Myocyte (in vitro differentiated cells): ENCODE measurements at regions not wholly inside any gene's neighbourhood (a gene's known extent, or its start where the extent isn't known, plus 50 kb on each side); places are given as distances from the start of the nearest gene placed in this dataset.
"Not testable (repeated sequence)": the region's sequence is repeated elsewhere in the genome, so short reads cannot be mapped to it uniquely, and the experiment has no call there.

ENCODE experiments used
- DNase-seq: peaks from one replicate; pipeline ENCODE4 v3.0.0-alpha.2; 2012; ENCODE audit warnings: low read depth

DNA sequence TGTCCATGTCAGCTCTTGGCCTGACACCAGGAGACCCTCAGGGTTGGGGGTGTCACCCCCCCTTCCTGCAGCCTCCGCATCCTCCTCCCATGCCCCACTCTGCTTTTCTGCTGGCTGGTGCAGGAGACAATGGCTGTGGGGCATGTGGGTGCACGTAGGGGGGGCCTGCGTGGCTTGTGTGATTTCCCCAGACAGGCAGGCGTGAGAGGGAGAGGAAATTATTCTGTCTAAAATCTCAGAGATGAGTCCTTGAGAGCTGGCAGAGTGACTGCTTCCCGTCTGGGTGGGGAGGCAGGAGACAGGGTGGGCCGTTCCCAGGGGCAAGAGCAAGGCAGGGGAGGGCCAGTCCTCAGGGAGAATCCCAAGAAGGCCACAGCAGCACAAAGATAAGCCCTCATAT is 173.2 kb downstream of the TRIM43 start:
- DNase-seq, result not testable (repeated sequence)

DNA sequence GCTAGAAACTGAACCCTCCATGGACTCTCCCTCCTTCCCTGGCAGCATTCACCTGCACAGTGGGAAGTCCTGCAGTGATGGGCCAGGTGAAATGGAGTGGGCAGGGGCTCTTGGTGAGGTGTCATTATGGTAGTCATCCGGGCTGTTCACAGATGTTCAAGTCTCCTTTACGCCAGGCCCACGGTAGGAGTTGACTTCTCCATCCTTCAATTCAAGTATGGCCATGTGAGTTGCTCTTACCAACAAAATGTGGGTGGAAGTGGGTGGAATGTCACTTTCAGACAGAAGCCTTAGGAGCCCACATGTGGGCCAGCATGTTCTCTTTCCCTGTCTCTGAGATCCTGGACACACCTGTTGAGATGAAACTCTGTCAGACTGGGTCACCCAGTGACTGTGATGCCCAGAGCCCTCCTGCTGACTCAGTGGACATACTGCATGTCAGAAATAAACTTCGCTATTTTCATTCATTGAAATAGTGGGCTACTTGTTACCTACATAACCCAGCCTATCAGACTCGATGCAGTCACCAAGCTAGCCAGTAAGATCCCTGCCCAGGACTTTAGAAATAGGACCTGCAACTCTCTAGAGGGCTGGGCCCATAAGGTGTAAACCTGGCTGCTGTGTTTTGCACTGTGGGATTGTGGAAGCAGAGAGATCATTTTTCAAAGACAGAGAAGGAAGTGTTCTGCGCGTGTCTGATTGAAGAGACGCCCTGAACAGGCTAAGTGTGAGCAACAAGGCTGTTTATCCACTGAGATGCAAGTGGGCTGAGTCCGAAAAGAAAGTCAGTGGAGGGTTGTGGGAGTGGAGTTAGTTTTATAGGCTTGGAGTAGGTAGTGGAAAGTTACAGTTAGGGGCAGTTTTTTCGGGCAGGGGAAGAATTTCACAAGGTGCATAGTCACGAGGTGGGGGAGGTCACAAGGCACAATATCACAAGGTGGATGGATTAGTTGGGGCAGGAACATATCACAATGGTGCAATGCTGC is 174.4 kb downstream of the TRIM43 start:
- DNase-seq, result not testable (repeated sequence)

DNA sequence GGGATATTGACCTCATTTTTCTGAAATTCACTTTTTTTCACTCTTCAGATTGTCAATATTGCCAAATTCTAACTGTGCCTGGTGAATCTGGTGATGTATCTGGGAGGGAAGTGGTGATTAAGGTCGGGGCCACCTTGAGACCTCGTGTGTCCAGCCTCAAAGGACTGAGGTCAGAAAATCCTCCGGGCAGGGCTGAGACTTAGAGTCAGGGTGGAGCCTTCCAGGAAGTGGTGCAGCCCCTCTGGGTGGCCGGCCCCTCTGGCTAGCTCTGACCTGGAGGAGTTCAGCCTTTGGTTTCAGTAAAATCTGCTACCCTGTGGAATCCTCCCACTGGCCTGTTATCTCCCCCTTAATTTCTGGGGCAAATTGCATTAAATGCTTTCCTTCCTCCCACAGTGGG is 175.7 kb downstream of the TRIM43 start:
- not testable (repeated sequence) for DNase-seq

DNA sequence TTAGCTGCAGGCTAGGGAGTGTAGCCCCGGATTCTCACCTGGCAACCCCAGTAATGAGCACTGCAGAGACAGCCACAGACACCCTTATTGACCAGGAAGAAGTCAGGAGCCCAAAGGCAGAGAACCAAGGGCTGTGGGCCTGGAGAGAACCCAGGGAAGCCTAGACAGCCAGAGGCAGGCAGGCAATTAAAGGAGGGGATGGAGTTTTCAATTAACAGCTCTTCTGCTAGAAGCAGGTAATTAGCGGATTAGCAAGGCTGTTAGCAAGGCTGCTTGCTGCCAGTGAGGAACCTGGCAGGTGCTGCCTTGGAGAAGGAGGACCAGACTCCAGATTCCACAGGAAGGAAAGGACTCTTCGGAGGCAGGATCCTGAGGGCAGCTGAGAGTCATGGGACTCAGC is 176.1 kb downstream of the TRIM43 start:
- not testable (repeated sequence) for DNase-seq

DNA sequence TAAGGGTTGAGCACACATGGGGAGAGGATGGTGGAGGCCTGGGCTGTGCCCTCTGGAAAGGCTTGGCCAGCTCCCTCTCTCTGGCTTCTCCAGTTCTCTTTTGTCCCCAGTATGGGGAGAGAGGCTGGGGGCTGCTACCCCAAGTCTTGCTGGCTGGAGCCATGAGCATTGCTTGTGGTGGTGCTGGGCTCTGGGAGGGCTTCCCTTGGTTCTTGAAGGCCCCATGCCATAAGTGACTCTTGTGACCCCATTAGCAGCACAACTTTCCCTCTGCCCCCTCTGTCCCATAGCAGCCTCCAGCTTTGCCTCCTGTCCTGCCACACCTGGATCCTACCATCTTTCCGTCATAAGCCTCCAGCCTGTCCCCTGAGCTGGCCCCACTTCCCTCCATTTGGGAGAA is 177.5 kb downstream of the TRIM43 start:
- DNase-seq, result not testable (repeated sequence)

DNA sequence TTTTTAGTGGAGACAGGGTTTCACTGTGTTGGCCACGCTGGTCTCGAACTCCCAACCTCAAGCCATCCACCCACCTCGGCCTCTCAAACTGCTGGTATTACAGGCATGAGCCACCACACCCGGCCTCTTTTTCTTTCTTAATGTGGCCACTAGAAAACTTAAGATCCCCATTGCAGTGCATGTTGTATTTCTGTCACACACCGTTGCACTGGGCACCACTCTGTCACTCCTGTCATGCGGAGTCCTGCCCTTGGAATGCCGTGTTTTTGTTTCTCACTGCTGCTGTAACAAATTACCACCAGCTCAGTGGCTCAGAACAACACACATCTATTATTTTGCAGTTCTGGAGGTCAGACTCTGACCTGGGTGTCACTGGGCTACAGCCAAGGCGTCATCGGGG is 178.9 kb downstream of the TRIM43 start:
- DNase-seq, result not testable (repeated sequence)

DNA sequence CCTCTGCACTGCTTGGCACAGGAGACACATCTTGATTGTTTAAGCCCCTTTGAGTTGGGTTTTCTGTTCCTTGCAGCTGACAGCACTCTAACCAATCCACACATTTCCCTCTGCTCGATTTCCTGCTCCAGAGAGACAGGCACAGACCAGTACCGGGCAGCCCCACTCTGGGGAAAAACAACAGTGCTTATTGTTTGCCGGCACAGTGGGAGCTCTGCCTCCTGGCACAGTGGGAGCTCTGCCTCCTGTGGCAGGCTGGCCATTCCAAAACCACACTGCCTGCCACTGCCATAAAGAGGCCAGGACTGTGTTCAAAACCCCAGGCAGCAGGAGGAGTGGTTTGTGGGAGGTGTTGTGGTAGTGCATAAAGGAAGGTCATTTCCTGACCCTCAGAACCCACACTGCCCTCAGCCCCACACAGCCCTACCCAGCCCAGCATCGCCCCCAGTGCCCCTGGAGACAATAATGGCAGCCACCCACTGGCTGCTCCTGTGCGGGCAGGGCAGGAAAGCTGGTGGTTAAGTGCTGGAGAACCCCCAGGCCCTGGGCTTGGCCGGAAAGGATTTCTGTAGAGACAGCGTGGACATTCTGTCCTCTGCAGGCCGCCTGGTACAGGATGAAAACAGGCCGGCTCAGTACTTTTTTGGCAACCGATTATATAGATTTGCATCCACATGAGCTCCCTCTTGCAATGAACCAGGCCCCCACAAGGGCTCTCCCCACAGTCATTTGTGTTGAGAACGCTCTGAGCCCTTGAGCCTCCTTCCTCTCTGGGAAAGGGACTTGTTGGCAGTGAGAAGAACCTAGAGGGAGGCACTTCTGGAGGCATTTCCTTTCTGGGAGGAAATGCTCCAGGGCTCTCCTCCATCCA is 182.8 kb downstream of the TRIM43 start:
- DNase-seq, result not testable (repeated sequence)

DNA sequence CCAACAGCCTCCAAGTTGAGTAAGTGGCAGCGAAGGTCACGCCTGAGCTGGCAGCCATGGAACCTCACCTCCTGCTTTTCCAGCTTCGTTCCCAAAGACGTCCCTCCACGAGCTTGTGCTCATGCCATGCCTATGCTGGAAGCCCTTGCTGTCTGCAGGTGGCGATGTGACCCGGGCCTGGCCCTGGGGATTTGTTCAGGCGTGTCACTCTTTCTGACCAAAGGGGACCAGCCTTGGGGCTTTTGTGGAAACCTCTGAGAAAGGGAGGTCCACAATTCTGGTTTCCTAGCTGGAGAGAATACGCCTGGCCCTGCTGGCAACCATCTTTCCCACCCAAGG is 183.4 kb downstream of the TRIM43 start:
- DNase-seq, result not testable (repeated sequence)
